HG03159 (cell line): ENCODE measurements at regions not wholly inside any gene's neighbourhood (a gene's known extent, or its start where the extent isn't known, plus 50 kb on each side); places are given as distances from the start of the nearest gene placed in this dataset.

Source experiments
- ATAC-seq: cut with Tn5 transposase; IDR thresholded peaks from one replicate; pipeline ENCODE4 v1.9.1; 2021; ENCODE audit warnings: mild to moderate bottlenecking, moderate library complexity; ENCODE audit not compliant: unreplicated experiment

- ATAC-seq = no peak
Observed at GRCh38 chr2:118169359-118170005, 81.2 kb downstream of the INSIG2 start.

GRCh38 chr2:118168615-118169014, 80.3 kb downstream of the INSIG2 start:
- no peak for ATAC-seq

GRCh38 chr2:118167026-118167425, 78.8 kb downstream of the INSIG2 start:
- ATAC-seq = no peak

GRCh38 chr2:118166242-118166641, 78.0 kb downstream of the INSIG2 start:
- ATAC-seq = no peak

GRCh38 chr2:118165595-118165994, 77.3 kb downstream of the INSIG2 start:
- no peak for ATAC-seq
